H4 (cell line): ENCODE measurements at regions not wholly inside any gene's neighbourhood (a gene's known extent, or its start where the extent isn't known, plus 50 kb on each side); places are given as distances from the start of the nearest gene placed in this dataset.
"Not testable (repeated sequence)": the region's sequence is repeated elsewhere in the genome, so short reads cannot be mapped to it uniquely, and the experiment has no call there.

Source experiments
- DNase-seq: peaks from one replicate; pipeline ENCODE4 v3.0.0-alpha.2; 2015; ENCODE audit warnings: low spot score

GRCh38 chr4:12360391-12360790, 931.7 kb upstream of the HS3ST1 start:
- peak; percentile 5 for DNase-seq

GRCh38 chr4:12359420-12359819, 930.7 kb upstream of the HS3ST1 start:
- no peak for DNase-seq

- DNase-seq, result not testable (repeated sequence)
These were observed 904.4 kb upstream of the HS3ST1 start for GRCh38 chr4:12333083-12333482.

GRCh38 chr4:12324965-12325364, 896.3 kb upstream of the HS3ST1 start:
- DNase-seq, result no peak

- no peak for DNase-seq
These were observed 891.1 kb upstream of the HS3ST1 start for GRCh38 chr4:12319765-12320164.

- no peak for DNase-seq
These were observed 876.2 kb upstream of the HS3ST1 start for GRCh38 chr4:12304905-12305304.

- DNase-seq, result no peak
These were observed 867.7 kb upstream of the HS3ST1 start for GRCh38 chr4:12296366-12296765.

- DNase-seq, result no peak
These were observed 865.3 kb upstream of the HS3ST1 start for GRCh38 chr4:12293906-12294525.

GRCh38 chr4:12286351-12286750, 857.7 kb upstream of the HS3ST1 start:
- DNase-seq, result no peak

GRCh38 chr4:12270546-12270945, 841.9 kb upstream of the HS3ST1 start:
- DNase-seq, result no peak

GRCh38 chr4:12265554-12265953, 836.9 kb upstream of the HS3ST1 start:
- no peak for DNase-seq

- no peak for DNase-seq
These were observed 831.8 kb upstream of the HS3ST1 start for GRCh38 chr4:12260453-12260852.

GRCh38 chr4:12244973-12245372, 816.3 kb upstream of the HS3ST1 start:
- no peak for DNase-seq

GRCh38 chr4:12242354-12242753, 813.7 kb upstream of the HS3ST1 start:
- DNase-seq, result no peak

- DNase-seq, result no peak
These were observed 811.4 kb upstream of the HS3ST1 start for GRCh38 chr4:12239897-12240636.

GRCh38 chr4:12231098-12231497, 802.4 kb upstream of the HS3ST1 start:
- no peak for DNase-seq

GRCh38 chr4:12221031-12221430, 792.3 kb upstream of the HS3ST1 start:
- DNase-seq, result no peak

- DNase-seq, result peak; percentile 81
These were observed 782.9 kb upstream of the HS3ST1 start for GRCh38 chr4:12211636-12212035.

- no peak for DNase-seq
These were observed 778.7 kb upstream of the HS3ST1 start for GRCh38 chr4:12207396-12207795.

- no peak for DNase-seq
These were observed 777.4 kb upstream of the HS3ST1 start for GRCh38 chr4:12206091-12206490.

GRCh38 chr4:12203945-12204344, 775.3 kb upstream of the HS3ST1 start:
- DNase-seq, result no peak

- no peak for DNase-seq
These were observed 771.5 kb upstream of the HS3ST1 start for GRCh38 chr4:12200226-12200625.

GRCh38 chr4:12186526-12186925, 757.8 kb upstream of the HS3ST1 start:
- no peak for DNase-seq
